ENCODE measurements at regions not wholly inside any gene's neighbourhood (a gene's known extent, or its start where the extent isn't known, plus 50 kb on each side); places are given as distances from the start of the nearest gene placed in this dataset.

DNA sequence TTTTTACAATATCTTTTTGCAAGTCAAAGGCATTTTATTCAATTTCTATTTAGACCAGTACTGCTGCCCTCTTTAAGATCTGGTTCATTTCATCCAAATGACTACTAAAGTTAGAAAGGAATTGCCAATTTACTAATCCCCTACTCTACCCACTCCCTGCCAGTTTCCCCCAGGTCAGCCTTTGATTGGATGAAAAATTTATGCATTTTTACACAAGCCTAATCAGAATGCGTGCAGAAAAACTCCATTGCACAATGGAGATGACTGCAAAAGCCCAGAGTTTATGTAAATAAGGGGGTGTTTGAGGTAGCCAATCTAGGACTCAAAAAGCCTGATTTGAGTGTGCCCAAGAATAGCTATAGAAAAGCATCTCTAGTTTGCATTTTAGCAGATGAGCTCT lies 310.6 kb downstream of the PABPC4L start:
- TF ChIP-seq, protein P1, sequence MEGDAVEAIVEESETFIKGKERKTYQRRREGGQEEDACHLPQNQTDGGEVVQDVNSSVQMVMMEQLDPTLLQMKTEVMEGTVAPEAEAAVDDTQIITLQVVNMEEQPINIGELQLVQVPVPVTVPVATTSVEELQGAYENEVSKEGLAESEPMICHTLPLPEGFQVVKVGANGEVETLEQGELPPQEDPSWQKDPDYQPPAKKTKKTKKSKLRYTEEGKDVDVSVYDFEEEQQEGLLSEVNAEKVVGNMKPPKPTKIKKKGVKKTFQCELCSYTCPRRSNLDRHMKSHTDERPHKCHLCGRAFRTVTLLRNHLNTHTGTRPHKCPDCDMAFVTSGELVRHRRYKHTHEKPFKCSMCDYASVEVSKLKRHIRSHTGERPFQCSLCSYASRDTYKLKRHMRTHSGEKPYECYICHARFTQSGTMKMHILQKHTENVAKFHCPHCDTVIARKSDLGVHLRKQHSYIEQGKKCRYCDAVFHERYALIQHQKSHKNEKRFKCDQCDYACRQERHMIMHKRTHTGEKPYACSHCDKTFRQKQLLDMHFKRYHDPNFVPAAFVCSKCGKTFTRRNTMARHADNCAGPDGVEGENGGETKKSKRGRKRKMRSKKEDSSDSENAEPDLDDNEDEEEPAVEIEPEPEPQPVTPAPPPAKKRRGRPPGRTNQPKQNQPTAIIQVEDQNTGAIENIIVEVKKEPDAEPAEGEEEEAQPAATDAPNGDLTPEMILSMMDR (IDR thresholded peaks at IDR 0.05): no peak

DNA sequence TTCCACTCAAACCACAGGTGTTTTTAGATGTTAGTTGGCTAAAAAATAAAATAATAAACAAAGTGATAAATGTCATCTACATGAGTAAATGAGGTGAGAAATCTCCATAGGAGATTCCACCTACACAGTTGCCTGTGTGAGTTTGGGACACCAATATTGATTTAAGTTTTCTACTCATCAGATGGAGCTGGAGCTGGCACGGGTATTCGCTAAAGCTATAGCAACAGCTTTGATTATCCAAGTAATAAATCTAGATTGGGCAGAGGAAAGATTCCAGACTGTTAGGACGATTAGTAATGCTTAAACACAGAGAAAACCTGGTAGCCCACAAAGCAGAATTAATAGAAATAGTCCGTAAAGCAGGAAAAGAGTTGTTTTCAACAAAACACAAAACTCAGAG lies 313.9 kb downstream of the PABPC4L start:
- DNase-seq (ENCODE audit: low spot score) (no peak), ATAC-seq (ENCODE audit: low FRiP score) (no peak)
- TF ChIP-seq, protein P1 (IDR thresholded peaks at IDR 0.05): no peak

More for the DNA sequence above, 310.6 kb downstream of the PABPC4L start:
- no peak for DNase-seq (ENCODE audit: low spot score)
- ATAC-seq (ENCODE audit: low FRiP score): no peak

DNA sequence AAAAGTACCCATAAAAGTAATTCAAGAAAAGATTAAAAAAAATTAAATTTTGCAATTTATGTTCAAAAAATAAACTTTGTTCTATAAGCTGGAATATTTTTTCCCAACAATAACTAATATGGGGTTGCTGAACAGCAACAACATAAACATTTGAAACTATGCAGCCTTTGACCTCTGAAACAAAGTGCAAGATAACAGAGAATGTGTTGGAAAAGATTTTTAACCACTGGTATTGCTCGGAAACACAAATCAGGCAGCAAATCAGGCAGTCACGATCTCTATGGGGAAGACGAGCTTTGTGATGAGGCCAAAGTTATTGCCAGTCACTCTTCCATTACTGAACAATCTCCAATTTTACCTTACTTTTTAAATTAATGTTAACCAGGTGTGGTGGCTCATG lies 332.1 kb downstream of the PABPC4L start:
- ATAC-seq (ENCODE audit: low FRiP score) (no peak), DNase-seq (ENCODE audit: low spot score) (no peak)
- TF ChIP-seq, protein P1 (IDR thresholded peaks at IDR 0.05): no peak

DNA sequence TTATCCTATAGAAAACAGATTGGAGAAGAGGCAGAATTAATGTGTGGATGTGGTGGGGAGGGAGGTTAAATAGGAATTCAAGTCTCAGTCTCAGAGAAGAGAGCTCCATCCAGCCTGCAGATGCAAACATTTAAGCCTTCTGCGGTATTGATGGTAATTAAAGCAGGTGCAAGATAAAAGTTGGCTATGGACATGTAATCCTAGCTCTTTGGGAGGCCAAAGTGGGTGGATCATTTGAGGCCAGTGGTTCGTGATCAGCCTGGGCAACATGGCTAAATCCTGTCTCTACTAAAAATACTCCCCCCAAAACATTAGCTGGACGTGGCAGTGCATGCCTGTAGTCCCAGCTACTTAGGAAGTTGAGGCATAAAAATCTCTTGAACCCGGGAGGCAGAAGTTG lies 332.7 kb downstream of the PABPC4L start:
- ATAC-seq (ENCODE audit: low FRiP score) (no peak), DNase-seq (ENCODE audit: low spot score) (no peak)
- TF ChIP-seq, protein P1 (IDR thresholded peaks at IDR 0.05): no peak

DNA sequence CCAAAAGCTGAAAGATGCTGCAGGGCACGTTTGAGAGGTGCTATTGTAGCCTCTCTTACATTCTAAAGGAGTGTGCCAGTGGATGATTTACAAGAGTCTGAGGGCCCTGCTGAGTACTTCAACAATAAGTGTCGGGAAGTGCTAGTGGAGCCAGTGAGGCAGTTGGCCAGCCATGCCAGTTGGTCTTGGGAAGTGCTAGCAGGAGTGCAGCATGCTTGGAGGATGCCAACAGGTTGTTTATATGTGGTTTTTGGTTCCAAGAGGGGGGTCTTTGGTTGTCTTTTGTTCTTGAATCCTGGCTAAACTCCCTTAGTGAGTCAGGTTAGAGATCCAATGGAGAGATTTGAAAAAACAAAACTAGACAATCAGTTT lies 335.3 kb downstream of the PABPC4L start:
- no peak for DNase-seq (ENCODE audit: low spot score)
- ATAC-seq (ENCODE audit: low FRiP score): no peak
- TF ChIP-seq, protein P1 (IDR thresholded peaks at IDR 0.05): no peak

DNA sequence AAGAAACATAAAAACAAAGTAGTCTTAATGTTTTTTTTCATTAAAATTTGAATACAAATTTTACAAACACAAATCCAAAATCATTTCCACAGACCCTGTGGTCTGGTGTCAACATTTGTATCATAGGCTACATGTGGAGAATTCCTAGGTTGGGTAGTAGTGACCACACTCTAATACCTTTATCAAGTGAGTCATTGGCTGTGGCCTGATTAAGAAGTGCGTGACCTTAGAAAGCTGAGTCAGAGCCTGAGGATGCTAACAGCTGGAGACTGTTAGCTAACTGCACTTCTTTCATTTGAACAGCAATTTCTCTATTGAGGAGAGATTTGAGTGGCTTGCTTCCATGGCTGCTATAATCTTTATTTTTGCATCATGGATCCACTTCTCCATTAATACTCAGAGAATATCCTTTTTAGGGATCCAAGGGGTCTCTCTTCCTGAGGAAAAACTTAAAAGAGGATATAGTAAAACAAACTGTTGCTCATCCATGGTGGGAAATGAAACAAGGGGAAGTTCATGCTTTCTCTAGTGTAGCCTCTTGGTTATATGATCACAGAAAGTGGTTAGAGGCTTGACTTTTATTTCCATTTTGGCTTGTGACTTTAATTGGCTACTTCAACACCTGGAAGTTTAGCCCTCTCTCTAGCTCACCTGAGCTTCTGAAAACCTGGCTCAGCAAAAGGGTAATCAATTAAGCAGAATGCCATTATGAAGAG lies 335.8 kb downstream of the PABPC4L start:
- ATAC-seq (ENCODE audit: low FRiP score): no peak
- TF ChIP-seq, protein P1 (IDR thresholded peaks at IDR 0.05): no peak
- no peak for DNase-seq (ENCODE audit: low spot score)

DNA sequence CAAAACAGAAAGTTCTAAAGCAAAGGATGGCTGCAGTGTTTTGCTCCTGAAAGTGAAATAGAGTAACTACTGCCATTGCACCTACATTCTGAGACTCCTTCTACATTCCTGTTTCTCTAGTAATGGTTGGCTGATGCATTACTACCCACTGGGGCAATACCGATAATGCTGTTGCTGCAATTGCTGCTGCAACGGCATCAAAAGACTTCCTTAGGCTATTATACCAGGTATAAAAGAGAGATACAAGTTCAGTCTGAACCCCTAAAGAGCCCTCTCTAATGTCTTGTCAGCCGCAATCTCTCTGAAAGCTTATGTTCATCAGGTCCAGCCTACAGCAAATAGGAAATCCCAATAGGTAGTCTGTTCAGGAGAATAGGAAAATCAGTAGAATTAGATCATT lies 338.4 kb downstream of the PABPC4L start:
- TF ChIP-seq, protein P1 (IDR thresholded peaks at IDR 0.05): no peak
- ATAC-seq (ENCODE audit: low FRiP score): no peak
- no peak for DNase-seq (ENCODE audit: low spot score)
